Stimulated activated CD8-positive, alpha-beta memory T cell treated with anti-CD3 and anti-CD28 coated beads, Interleukin-15, amount 100 ng/mL, for 4 hours (primary cell): ENCODE measurements at regions not wholly inside any gene's neighbourhood (a gene's known extent, or its start where the extent isn't known, plus 50 kb on each side); places are given as distances from the start of the nearest gene placed in this dataset.
"Not testable (repeated sequence)": the region's sequence is repeated elsewhere in the genome, so short reads cannot be mapped to it uniquely, and the experiment has no call there.

Experiments
- DNase-seq, 2 donors: peaks; one replicate each; pipeline ENCODE4 v3.0.0-alpha.2; 2020; ENCODE audit warnings: low read depth in 2 of 2

- no peak for DNase-seq
Measured at GRCh38 chr5:167378894-167379723, 912.3 kb upstream of the WWC1 start.

- DNase-seq: no peak
Measured at GRCh38 chr5:167381457-167381856, 910.0 kb upstream of the WWC1 start.

- no peak for DNase-seq
Measured at GRCh38 chr5:167389537-167389936, 901.9 kb upstream of the WWC1 start.

GRCh38 chr5:167391286-167391685, 900.2 kb upstream of the WWC1 start:
- not testable (repeated sequence) for DNase-seq

GRCh38 chr5:167392240-167392639, 899.2 kb upstream of the WWC1 start:
- no peak for DNase-seq

GRCh38 chr5:167393358-167393757, 898.1 kb upstream of the WWC1 start:
- no peak for DNase-seq

- no peak for DNase-seq
Measured at GRCh38 chr5:167402671-167403070, 888.8 kb upstream of the WWC1 start.

- DNase-seq: no peak
Measured at GRCh38 chr5:167406513-167406912, 884.9 kb upstream of the WWC1 start.

GRCh38 chr5:167412556-167412955, 878.9 kb upstream of the WWC1 start:
- DNase-seq: no peak

GRCh38 chr5:167413506-167413905, 877.9 kb upstream of the WWC1 start:
- no peak for DNase-seq

- DNase-seq: no peak
Measured at GRCh38 chr5:167414611-167415010, 876.8 kb upstream of the WWC1 start.

- no peak for DNase-seq
Measured at GRCh38 chr5:167415779-167416746, 875.4 kb upstream of the WWC1 start.

- DNase-seq: no peak
Measured at GRCh38 chr5:167417662-167418061, 873.8 kb upstream of the WWC1 start.

- no peak for DNase-seq
Measured at GRCh38 chr5:167425161-167425560, 866.3 kb upstream of the WWC1 start.

GRCh38 chr5:167426501-167426900, 864.9 kb upstream of the WWC1 start:
- no peak for DNase-seq

GRCh38 chr5:167427641-167428040, 863.8 kb upstream of the WWC1 start:
- not testable (repeated sequence) for DNase-seq

GRCh38 chr5:167440846-167441245, 850.6 kb upstream of the WWC1 start:
- no peak for DNase-seq

- DNase-seq: no peak
Measured at GRCh38 chr5:167442922-167443321, 848.5 kb upstream of the WWC1 start.

GRCh38 chr5:167447466-167448375, 843.7 kb upstream of the WWC1 start:
- no peak for DNase-seq

- DNase-seq: no peak
Measured at GRCh38 chr5:167448376-167448775, 843.1 kb upstream of the WWC1 start.

- no peak for DNase-seq
Measured at GRCh38 chr5:167451076-167451475, 840.4 kb upstream of the WWC1 start.

GRCh38 chr5:167452136-167452535, 839.3 kb upstream of the WWC1 start:
- no peak for DNase-seq
